ENCODE measurements at regions not wholly inside any gene's neighbourhood (a gene's known extent, or its start where the extent isn't known, plus 50 kb on each side); places are given as distances from the start of the nearest gene placed in this dataset.

- H3K36me3 ChIP-seq (ENCODE audit: control insufficient read depth in 4 of 4, insufficient read depth in 4 of 4, low read length in 4 of 4) = no peaks in the 10 kb centered on the region
- H3K4me3 ChIP-seq = no peak overlapping the region
- ATAC-seq (ENCODE audit: insufficient read depth, low FRiP score) = no peak
- H3K4me1 ChIP-seq (ENCODE audit: control insufficient read depth in 5 of 5, insufficient read depth in 5 of 5, low read length in 5 of 5) = peaks cover 0 to 5% (median 0%) of the 10 kb centered on the region in 5 donors
- DNase-seq = no peak
- no peaks in the 10 kb centered on the region for H3K27me3 ChIP-seq (ENCODE audit: control insufficient read depth in 3 of 3, insufficient read depth in 3 of 3, low read length in 2 of 3)
- H3K9me3 ChIP-seq (ENCODE audit: control insufficient read depth in 4 of 4, insufficient read depth in 3 of 4, low read length in 3 of 4) = peaks cover 0 to 2% (median 0%) of the 10 kb centered on the region in 4 donors
- no peak for TF ChIP-seq CTCF (IDR thresholded peaks at IDR 0.05; ENCODE audit: control extremely low read depth, extremely low read depth)
- no peak overlapping the region for H3K9ac ChIP-seq (ENCODE audit: insufficient read depth in 1 of 2, low read length in 2 of 2)
- WGBS, 2 donors = 78 to 90% methylated on average over 6 of the region's 6 CpGs
- H3K27ac ChIP-seq (ENCODE audit: low read depth in 1 of 2, low read length in 1 of 2) = no peak overlapping the region
These were observed 380.2 kb downstream of the HRH4 start for GRCh38 chr18:24840640-24841039.

GRCh38 chr18:24841536-24841935 is 381.1 kb downstream of the HRH4 start:
- DNase-seq (no peak), ATAC-seq (ENCODE audit: insufficient read depth, low FRiP score) (no peak)
- Histone ChIP-seq H3K27ac (ENCODE audit: low read depth in 1 of 2, low read length in 1 of 2) (no peak overlapping the region), H3K4me3 (no peak overlapping the region), H3K9ac (ENCODE audit: insufficient read depth in 1 of 2, low read length in 2 of 2) (no peak overlapping the region), H3K9me3 (ENCODE audit: control insufficient read depth in 4 of 4, insufficient read depth in 3 of 4, low read length in 3 of 4) (no peaks in the 10 kb centered on the region), H3K4me1 (ENCODE audit: control insufficient read depth in 5 of 5, insufficient read depth in 5 of 5, low read length in 5 of 5) (peaks cover 0 to 5% (median 0%) of the 10 kb centered on the region in 5 donors), H3K36me3 (ENCODE audit: control insufficient read depth in 4 of 4, insufficient read depth in 4 of 4, low read length in 4 of 4) (no peaks in the 10 kb centered on the region), H3K27me3 (ENCODE audit: control insufficient read depth in 3 of 3, insufficient read depth in 3 of 3, low read length in 2 of 3) (no peaks in the 10 kb centered on the region)
- TF ChIP-seq CTCF (IDR thresholded peaks at IDR 0.05; ENCODE audit: control extremely low read depth, extremely low read depth) = no peak
- 69 to 78% methylated on average over 8 of the region's 8 CpGs for WGBS, 2 donors

- no peak overlapping the region for H3K27ac ChIP-seq (ENCODE audit: low read depth in 1 of 2, low read length in 1 of 2)
- DNase-seq (no peak), ATAC-seq (ENCODE audit: insufficient read depth, low FRiP score) (no peak)
- no peak overlapping the region for H3K4me3 ChIP-seq
- peaks cover 0 to 5% (median 0%) of the 10 kb centered on the region in 5 donors for H3K4me1 ChIP-seq (ENCODE audit: control insufficient read depth in 5 of 5, insufficient read depth in 5 of 5, low read length in 5 of 5)
- no peak overlapping the region for H3K9ac ChIP-seq (ENCODE audit: insufficient read depth in 1 of 2, low read length in 2 of 2)
- H3K36me3 ChIP-seq (ENCODE audit: control insufficient read depth in 4 of 4, insufficient read depth in 4 of 4, low read length in 4 of 4) = no peaks in the 10 kb centered on the region
- 95 to 100% methylated on average over 1 of the region's 1 CpG for WGBS, 2 donors
- H3K9me3 ChIP-seq (ENCODE audit: control insufficient read depth in 4 of 4, insufficient read depth in 3 of 4, low read length in 3 of 4) = no peaks in the 10 kb centered on the region
- H3K27me3 ChIP-seq (ENCODE audit: control insufficient read depth in 3 of 3, insufficient read depth in 3 of 3, low read length in 2 of 3) = no peaks in the 10 kb centered on the region
- no peak for TF ChIP-seq CTCF (IDR thresholded peaks at IDR 0.05; ENCODE audit: control extremely low read depth, extremely low read depth)
These were observed 382.7 kb downstream of the HRH4 start for GRCh38 chr18:24843123-24843522.

- TF ChIP-seq CTCF (IDR thresholded peaks at IDR 0.05; ENCODE audit: control extremely low read depth, extremely low read depth) = no peak
These were observed 385.7 kb downstream of the HRH4 start for GRCh38 chr18:24846138-24846537.

More at GRCh38 chr18:24846138-24846537, 385.7 kb downstream of the HRH4 start:
- H3K27ac ChIP-seq (ENCODE audit: low read depth in 1 of 2, low read length in 1 of 2) = no peak overlapping the region
- peaks cover 0 to 2% (median 0%) of the 10 kb centered on the region in 5 donors for H3K4me1 ChIP-seq (ENCODE audit: control insufficient read depth in 5 of 5, insufficient read depth in 5 of 5, low read length in 5 of 5)
- H3K36me3 ChIP-seq (ENCODE audit: control insufficient read depth in 4 of 4, insufficient read depth in 4 of 4, low read length in 4 of 4) = no peaks in the 10 kb centered on the region
- no peak for ATAC-seq (ENCODE audit: insufficient read depth, low FRiP score)
- no peak for DNase-seq
- H3K9ac ChIP-seq (ENCODE audit: insufficient read depth in 1 of 2, low read length in 2 of 2) = no peak overlapping the region
- no peak overlapping the region for H3K4me3 ChIP-seq
- 34 to 64% methylated on average over 2 of the region's 2 CpGs for WGBS, 2 donors
- no peaks in the 10 kb centered on the region for H3K27me3 ChIP-seq (ENCODE audit: control insufficient read depth in 3 of 3, insufficient read depth in 3 of 3, low read length in 2 of 3)
- no peaks in the 10 kb centered on the region for H3K9me3 ChIP-seq (ENCODE audit: control insufficient read depth in 4 of 4, insufficient read depth in 3 of 4, low read length in 3 of 4)
